HG03575 (cell line): ENCODE measurements at regions not wholly inside any gene's neighbourhood (a gene's known extent, or its start where the extent isn't known, plus 50 kb on each side); places are given as distances from the start of the nearest gene placed in this dataset.
"Not testable (repeated sequence)": the region's sequence is repeated elsewhere in the genome, so short reads cannot be mapped to it uniquely, and the experiment has no call there.

ENCODE experiments used
- ATAC-seq: cut with Tn5 transposase; IDR thresholded peaks from one replicate; pipeline ENCODE4 v1.9.1; 2021; ENCODE audit not compliant: unreplicated experiment, insufficient number of reproducible peaks, low FRiP score; ENCODE audit errors: extremely low read depth

DNA sequence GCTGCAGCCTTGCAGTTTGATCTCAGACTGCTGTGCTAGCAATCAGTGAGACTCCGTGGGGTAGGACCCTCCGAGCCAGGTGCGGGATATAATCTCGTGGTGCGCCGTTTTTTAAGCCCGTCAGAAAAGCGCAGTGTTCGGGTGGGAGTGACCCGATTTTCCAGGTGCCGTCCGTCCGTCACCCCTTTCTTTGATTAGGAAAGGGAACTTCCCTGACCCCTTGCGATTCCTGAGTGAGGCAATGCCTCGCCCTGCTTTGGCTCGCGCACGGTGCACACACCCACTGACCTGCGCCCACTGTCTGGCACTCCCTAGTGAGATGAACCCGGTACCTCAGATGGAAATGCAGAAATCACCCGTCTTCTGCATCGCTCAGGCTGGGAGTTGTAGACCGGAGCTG lies 203.2 kb downstream of the SNCAIP start:
- ATAC-seq: not testable (repeated sequence)

DNA sequence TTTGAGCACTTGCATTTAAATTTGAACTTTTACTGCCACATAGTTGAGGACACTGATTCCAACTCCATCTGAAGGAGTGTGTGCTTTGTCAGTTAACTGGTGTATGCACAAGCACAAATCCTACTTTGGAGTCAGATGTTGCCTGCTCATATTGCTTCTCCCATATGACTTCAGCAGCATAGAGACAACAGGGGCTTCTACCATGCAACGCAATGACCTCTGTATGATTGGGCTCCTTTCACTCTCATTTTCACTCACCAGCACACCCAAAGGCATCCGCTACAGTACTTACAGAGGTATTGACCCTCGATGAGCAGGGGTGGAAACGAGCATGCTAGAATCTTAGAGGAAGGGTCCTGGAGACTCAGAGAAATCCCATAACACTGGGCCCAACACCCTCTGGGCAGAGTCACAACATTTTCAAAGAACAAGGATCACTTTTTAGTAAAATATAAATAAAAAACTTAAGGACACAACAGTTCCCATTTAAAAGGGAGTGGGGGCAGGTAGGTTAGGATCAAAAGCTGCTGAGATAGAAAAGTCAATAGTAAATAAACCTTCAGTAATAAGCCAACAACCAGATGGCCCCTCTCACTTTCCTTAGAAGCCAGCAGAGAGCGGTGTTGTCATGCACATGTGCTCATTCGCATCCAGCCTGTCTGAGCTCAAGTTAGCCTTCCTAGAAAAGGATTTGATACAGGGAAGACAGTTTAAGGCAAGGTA lies 203.8 kb downstream of the SNCAIP start:
- ATAC-seq: no peak

- ATAC-seq: no peak
Observed at GRCh38 chr5:122516432-122516743, 204.4 kb downstream of the SNCAIP start.

DNA sequence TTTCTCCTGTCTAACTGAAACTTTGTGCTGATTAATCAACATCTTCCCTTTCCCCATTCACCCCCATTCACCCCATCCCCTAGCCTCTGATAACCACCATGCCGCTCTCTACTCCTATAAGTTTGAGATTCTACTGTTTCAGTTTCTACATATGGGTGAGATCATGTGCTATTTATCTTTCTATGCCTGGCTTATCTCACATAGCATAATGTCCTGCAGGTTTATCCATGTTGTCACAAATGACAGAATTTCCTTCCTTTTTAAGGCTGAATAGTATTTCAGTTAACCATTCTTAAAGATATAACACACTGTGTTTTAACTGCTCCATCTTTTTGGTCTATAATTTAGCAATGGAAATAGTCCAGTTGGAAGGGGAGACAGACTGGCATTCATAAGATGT lies 205.1 kb downstream of the SNCAIP start:
- no peak for ATAC-seq

DNA sequence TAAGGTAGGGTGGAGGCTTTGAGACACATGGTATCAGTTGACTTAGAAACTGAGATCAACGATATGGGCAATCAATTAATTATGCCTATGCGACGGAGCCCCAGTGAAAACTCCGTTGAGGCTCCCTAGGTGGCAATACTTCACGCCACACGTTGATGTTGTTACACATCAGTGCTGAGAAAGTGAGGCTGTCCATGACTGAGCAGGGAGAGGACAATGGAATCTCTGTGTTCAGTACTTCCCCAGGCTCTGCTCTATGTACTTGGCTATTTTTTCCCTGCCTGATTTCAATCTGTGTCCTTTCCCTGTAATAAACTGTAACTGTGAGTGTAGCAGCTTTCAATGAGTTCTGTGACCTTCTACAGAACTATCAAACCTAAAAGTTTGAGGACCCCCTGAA lies 211.7 kb downstream of the SNCAIP start:
- no peak for ATAC-seq

GRCh38 chr5:122527547-122527946 lies 215.5 kb downstream of the SNCAIP start:
- ATAC-seq: no peak

DNA sequence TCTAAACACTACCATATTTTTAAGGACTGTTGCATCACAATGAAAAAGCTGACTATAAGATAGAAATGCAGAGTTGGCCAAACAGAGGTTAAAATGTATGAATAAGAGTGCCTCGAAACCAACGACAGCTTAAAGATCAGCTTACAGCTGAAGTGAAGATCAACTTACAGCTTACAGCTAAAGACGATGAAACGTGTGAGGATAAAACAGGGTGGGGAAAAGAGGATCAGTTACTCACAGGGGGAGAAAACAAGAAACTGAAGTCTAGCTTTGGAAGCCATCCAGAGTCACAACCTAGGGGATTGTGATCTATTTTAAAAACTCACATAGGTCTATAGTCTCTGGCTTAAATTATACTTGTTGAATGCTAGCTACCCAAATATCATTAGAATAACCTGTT lies 220.0 kb downstream of the SNCAIP start:
- ATAC-seq: no peak

DNA sequence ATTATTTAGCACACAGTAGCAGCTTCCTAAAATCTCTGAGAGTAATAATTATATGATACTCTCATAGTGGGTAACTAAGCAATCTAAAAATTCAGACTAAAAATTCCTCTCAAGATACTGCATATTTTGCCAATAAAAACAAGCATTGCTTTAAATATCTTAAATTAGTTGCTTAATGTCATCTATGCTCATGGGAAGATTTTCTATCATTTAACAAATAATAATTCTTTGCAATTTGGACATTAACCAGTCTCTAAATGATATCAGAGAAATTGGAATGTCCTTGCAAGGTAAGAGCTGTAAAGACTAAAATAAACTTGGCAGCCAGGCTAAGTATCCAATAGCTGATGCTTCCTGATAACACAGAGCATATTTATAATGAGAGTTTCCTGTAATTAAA lies 221.8 kb downstream of the SNCAIP start:
- no peak for ATAC-seq

DNA sequence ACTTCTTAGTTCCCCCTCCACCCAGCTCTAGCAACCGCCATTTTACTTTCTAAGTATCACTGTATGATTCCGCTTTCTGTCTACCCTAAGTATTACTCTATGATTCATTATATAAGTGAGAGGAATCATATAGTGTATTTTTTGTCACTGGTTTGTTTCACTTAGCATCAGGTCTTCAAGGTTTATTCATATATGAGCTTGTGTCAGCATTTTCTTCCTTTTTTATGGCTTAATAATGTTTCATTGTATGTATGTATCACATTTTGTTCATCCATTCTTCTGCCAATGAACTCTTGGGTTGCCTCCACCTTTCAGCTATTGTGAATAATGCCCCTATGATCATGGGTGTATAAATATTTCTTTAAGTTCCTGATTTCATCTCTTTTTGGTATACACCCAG lies 222.8 kb downstream of the SNCAIP start:
- no peak for ATAC-seq

- no peak for ATAC-seq
Observed at GRCh38 chr5:122541388-122541787, 229.4 kb downstream of the SNCAIP start.

DNA sequence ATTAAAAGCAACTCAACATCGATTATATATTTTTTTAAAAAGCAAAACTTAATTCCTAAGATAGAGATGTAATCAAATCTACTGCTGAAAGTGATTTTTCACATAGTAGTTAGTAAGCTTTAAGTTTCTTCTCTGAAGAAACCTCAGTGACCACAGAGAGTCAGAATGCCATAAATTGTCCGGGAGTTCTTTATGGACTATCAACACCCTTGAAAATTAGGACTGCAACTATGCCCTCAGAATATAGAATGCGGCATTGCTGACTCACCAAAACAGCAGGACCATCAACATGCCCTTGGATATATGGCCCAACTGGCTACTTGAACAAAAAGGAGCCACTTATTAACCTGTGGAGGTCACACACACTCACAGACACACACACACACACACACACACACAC lies 228.9 kb upstream of the SNX2 start:
- ATAC-seq: no peak

- ATAC-seq: no peak
Observed at GRCh38 chr5:122547219-122547618, 227.7 kb upstream of the SNX2 start.

DNA sequence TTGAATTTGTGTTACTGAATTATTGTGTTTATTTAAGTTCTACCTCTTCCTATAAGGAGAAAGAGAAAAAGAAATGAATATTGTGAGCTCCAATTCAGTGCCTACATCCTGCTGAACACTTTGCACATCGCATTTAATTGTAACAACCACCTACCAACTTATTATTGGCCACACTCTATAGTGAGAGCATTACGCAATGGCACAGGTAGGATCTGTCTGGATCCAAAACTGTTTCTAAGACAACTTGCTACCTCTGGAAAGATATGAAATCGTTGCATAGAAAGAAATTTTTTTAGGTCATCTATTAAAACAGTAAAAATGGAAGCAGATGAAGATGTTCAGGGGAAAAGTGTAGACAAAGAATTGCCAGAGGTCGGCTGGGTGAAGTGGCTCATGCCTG lies 227.2 kb upstream of the SNX2 start:
- no peak for ATAC-seq

DNA sequence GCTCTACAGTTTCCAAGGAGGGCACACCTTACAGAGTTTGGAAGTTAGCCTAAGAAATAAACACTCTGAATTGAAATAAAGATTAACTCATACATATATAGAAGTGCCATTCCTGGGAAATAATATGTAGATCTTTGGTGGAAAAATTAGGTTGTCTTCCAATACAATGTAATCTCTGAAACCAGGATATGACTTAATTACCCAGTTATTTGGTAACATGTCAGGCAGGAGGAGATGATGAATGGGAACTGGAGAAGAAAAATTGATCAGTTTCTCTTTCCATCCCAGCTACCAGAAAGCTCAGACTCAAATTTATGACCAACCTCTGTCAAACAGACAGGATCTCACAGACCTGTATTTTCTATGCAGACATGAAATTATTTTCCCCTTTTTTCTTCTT lies 215.2 kb upstream of the SNX2 start:
- no peak for ATAC-seq

- no peak for ATAC-seq
Observed at GRCh38 chr5:122561209-122561608, 213.7 kb upstream of the SNX2 start.

GRCh38 chr5:122565331-122565730 lies 209.5 kb upstream of the SNX2 start:
- no peak for ATAC-seq

GRCh38 chr5:122576256-122577016 lies 198.4 kb upstream of the SNX2 start:
- no peak for ATAC-seq

DNA sequence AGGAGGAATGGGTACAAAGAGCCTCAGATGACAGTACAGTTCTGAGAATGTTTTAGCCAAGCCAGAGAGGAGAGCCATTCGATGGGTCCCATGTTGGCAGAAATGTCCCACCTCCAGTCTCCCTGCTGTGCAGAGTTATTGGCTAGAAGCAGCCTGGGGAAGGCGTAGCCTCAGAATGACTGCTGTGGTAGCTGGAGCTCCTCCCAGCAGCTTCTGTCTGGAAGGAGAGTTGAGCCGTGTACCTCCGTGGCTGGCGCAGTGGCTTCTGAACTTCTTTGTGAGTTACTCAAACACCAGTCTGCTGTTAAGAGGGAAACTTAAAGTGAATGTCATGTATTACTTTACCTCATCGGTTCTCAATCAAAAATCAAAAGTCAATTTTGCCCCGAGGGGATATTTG lies 193.3 kb upstream of the SNX2 start:
- no peak for ATAC-seq

- ATAC-seq: no peak
Observed at GRCh38 chr5:122584411-122585300, 190.2 kb upstream of the SNX2 start.

GRCh38 chr5:122585371-122585770 lies 189.5 kb upstream of the SNX2 start:
- no peak for ATAC-seq
